Activated naive CD4-positive, alpha-beta T cell treated with anti-CD3 and anti-CD28 coated beads, Interleukin-2, amount 50 U/mL, for 72 hours (primary cell): ENCODE measurements at regions not wholly inside any gene's neighbourhood (a gene's known extent, or its start where the extent isn't known, plus 50 kb on each side); places are given as distances from the start of the nearest gene placed in this dataset.

ENCODE experiments used
- ATAC-seq, 2 donors: fragments of 150-1000 bp; cut with Tn5 transposase; 2 replicates each; pipeline ENCODE4 v1.10.0; 2021; ENCODE audit warnings: mild to moderate bottlenecking in 2 of 2, moderate library complexity in 2 of 2
- DNase-seq, 2 donors: peaks; one replicate each; pipeline ENCODE4 v3.0.0; 2021 to 2022; ENCODE audit warnings: low spot score in 2 of 2
- H3K27ac Mint-ChIP-seq, 2 donors: one replicate each; pipeline ENCODE4 v1.8.0; 2022; ENCODE audit warnings: mild to moderate bottlenecking in 2 of 2, mixed read lengths in 2 of 2
- H3K36me3 Mint-ChIP-seq, 2 donors: one replicate each; pipeline ENCODE4 v1.8.0; 2022; ENCODE audit warnings: mixed read lengths in 2 of 2
- H3K9me3 Mint-ChIP-seq, 2 donors: one replicate each; pipeline ENCODE4 v1.8.0; 2022; ENCODE audit warnings: mixed read lengths in 2 of 2

DNA sequence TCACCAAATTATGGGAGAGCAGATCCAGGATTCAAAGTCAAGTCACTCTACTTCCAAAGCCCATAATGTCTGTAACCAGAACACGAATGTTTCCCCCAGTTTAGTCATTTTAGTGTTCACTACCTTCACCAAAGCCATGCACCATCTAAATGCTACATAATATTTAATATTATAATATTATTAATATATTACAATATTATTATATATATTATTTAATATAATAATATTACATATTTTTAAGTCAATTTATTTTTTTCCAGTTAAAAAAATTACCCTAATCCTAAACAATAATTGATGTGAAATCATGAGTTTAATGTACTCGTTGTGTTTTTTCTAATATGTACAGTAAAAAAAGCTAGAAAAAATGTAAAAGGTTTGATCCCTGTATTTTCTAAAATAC lies 276.6 kb upstream of the TBL1XR1 start:
- Mint-ChIP-seq H3K27ac (no peak overlapping the region), H3K36me3 (no peaks in the 10 kb centered on the region), H3K9me3 (peaks cover 0 to 4% of the 10 kb centered on the region in 2 donors)
- DNase-seq (no peak), ATAC-seq (no peak)

- H3K36me3 Mint-ChIP-seq, result no peaks in the 10 kb centered on the region
- no peak for ATAC-seq
- no peak overlapping the region for H3K27ac Mint-ChIP-seq
- no peaks in the 10 kb centered on the region for H3K9me3 Mint-ChIP-seq
- DNase-seq, result no peak
Observed at GRCh38 chr3:177474652-177475355, 277.5 kb upstream of the TBL1XR1 start.

GRCh38 chr3:177475356-177475665 lies 278.0 kb upstream of the TBL1XR1 start:
- no peak overlapping the region for H3K27ac Mint-ChIP-seq
- ATAC-seq (no peak), DNase-seq (no peak)
- H3K36me3 Mint-ChIP-seq, result no peaks in the 10 kb centered on the region
- no peaks in the 10 kb centered on the region for H3K9me3 Mint-ChIP-seq

DNA sequence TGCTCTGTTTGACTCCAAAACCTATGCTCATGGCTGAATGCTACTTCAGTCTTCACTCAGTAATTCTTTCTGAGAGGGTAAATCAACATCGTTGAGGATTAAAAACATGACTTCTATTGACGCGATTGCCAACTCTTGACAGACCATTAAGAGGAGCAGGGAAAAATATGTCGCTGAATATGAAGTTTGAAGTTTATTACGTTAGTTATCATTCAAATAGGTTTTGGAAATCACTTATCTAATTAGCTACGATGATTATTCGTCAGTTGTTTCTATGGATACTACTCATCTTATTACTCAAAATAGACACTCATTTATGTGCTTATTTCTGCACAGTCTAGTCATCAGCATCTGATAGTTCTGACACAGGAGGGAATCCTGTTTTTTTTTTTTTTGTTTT lies 279.2 kb upstream of the TBL1XR1 start:
- Mint-ChIP-seq H3K9me3 (peaks cover 0 to 4% of the 10 kb centered on the region in 2 donors), H3K27ac (no peak overlapping the region), H3K36me3 (no peaks in the 10 kb centered on the region)
- ATAC-seq, result no peak
- no peak for DNase-seq

DNA sequence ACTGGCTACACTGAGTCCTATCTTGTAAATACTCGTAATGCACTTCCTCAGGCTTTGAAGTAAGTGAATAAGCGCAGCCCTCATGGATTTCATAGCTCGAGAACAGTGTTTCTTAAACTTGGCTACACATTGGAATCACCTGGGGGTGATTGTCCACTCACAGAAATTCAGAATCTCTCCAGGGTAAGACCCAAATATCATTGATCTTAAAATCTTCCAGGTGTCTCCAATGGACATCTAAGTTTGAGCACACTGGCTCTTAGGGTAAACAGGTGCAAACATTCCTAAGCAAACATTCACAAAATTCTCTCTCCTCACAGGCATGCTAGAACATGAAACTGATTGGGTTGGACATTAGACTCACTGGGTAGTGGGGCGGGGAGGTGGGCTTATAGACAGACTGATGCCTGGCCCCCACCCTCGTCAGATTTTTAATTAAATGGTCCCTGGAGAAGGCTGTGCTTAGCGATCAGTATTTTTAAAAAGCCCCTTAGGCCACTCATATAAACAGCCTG lies 279.7 kb upstream of the TBL1XR1 start:
- H3K36me3 Mint-ChIP-seq, result no peaks in the 10 kb centered on the region
- no peak for ATAC-seq
- no peak for DNase-seq

DNA sequence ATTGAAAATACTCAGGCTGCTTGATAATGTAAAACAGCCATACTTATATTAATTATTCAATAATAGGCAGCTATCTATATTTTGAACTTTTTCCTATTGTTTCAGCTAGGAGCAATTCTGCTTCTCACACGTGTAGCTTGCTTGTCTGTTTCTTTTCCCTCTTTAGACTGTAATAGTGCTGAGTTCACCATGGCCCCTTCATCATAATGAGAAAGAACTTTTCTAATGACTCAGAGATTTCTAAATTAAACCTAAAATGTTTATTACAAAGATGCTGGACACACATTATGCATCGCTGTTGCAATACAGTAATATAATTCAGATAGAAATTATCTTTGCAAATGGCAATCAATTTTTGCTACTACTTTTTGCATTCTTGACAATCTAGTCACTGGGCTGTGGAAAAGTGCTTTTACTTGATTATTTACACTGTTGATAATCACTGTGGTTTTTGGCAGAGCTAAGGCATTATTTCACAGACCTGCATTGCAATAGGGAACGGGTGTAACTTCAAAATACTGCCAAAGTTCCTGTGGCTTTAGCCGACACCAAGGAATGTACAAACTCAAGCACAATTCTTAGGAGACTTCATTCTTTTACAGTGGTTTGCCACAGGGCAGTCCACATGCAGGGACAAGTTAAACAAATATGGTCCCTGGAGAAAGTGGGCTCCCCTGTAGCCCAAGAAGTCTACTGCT lies 281.0 kb upstream of the TBL1XR1 start:
- no peaks in the 10 kb centered on the region for H3K36me3 Mint-ChIP-seq
- ATAC-seq, result no peak
- no peak for DNase-seq
- H3K9me3 Mint-ChIP-seq, result peaks cover 0 to 4% of the 10 kb centered on the region in 2 donors
- no peak overlapping the region for H3K27ac Mint-ChIP-seq

More for the DNA sequence above, 279.7 kb upstream of the TBL1XR1 start:
- Mint-ChIP-seq H3K27ac (no peak overlapping the region), H3K9me3 (peaks cover 0 to 4% of the 10 kb centered on the region in 2 donors)

GRCh38 chr3:177479630-177480029 lies 282.3 kb upstream of the TBL1XR1 start:
- no peak for ATAC-seq
- DNase-seq, result no peak
- Mint-ChIP-seq H3K9me3 (peaks cover 0 to 4% of the 10 kb centered on the region in 2 donors), H3K36me3 (no peaks in the 10 kb centered on the region), H3K27ac (no peak overlapping the region)

GRCh38 chr3:177481329-177481728 lies 284.0 kb upstream of the TBL1XR1 start:
- no peak for DNase-seq
- ATAC-seq, result no peak
- peaks cover 11 to 16% of the 10 kb centered on the region in 2 donors for H3K36me3 Mint-ChIP-seq
- H3K9me3 Mint-ChIP-seq, result peaks cover 0 to 13% of the 10 kb centered on the region in 2 donors
- no peak overlapping the region for H3K27ac Mint-ChIP-seq

GRCh38 chr3:177482048-177482691 lies 284.9 kb upstream of the TBL1XR1 start:
- ATAC-seq, result no peak
- Mint-ChIP-seq H3K36me3 (peaks cover 11 to 16% of the 10 kb centered on the region in 2 donors), H3K27ac (no peak overlapping the region), H3K9me3 (peaks cover 0 to 13% of the 10 kb centered on the region in 2 donors)
- no peak for DNase-seq

- DNase-seq (no peak), ATAC-seq (no peak)
- Mint-ChIP-seq H3K36me3 (peaks cover 11 to 16% of the 10 kb centered on the region in 2 donors), H3K9me3 (peaks cover 0 to 13% of the 10 kb centered on the region in 2 donors), H3K27ac (no peak overlapping the region)
Observed at GRCh38 chr3:177483182-177483967, 286.1 kb upstream of the TBL1XR1 start.

DNA sequence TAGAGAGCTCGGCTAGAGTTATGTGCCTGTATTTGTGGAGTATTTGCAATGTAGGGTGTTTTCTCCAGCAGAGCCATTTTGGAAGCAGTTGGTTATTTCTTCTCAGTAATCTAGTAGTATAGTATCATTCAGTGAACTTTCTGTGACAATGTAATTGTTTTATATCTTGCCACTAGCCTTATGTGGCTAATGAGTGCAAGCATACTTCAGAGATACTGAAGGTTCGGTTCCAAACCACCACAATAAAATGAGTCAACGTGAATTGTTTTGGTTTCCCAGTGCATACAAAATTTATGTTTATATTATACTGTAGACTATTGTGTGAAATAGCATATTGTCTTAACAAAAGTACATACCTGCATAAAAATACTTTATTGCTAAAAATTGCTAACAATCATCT lies 286.9 kb upstream of the TBL1XR1 start:
- peaks cover 0 to 19% of the 10 kb centered on the region in 2 donors for H3K9me3 Mint-ChIP-seq
- no peak overlapping the region for H3K27ac Mint-ChIP-seq
- DNase-seq, result no peak
- ATAC-seq, result no peak
- H3K36me3 Mint-ChIP-seq, result peaks cover 11 to 16% of the 10 kb centered on the region in 2 donors

DNA sequence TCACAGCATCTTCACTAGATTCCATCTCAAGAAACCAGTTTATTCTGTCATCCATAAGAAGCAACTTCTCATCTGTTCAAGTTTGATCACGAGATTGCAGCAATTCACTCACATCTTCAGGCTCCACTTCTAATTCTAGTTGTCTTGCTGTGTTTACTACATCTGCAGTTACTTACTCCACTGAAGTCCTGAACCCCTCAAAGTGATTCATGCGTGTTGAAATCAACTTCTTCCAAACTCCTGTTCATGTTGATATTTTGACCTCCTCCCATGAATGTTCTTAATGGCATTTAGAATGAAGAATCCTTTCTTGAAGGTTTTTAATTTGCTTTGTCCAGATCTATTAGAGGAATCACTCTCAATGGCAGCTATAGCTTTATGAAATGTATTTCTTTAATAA lies 287.6 kb upstream of the TBL1XR1 start:
- no peak overlapping the region for H3K27ac Mint-ChIP-seq
- no peak for DNase-seq
- peaks cover 11 to 16% of the 10 kb centered on the region in 2 donors for H3K36me3 Mint-ChIP-seq
- H3K9me3 Mint-ChIP-seq, result peaks cover 0 to 19% of the 10 kb centered on the region in 2 donors
- ATAC-seq, result no peak

- no peak overlapping the region for H3K27ac Mint-ChIP-seq
- no peak for ATAC-seq
- H3K36me3 Mint-ChIP-seq, result peaks cover 11 to 16% of the 10 kb centered on the region in 2 donors
- DNase-seq, result no peak
- H3K9me3 Mint-ChIP-seq, result peaks cover 0 to 15% of the 10 kb centered on the region in 2 donors
Observed at GRCh38 chr3:177487635-177488186, 290.4 kb upstream of the TBL1XR1 start.

DNA sequence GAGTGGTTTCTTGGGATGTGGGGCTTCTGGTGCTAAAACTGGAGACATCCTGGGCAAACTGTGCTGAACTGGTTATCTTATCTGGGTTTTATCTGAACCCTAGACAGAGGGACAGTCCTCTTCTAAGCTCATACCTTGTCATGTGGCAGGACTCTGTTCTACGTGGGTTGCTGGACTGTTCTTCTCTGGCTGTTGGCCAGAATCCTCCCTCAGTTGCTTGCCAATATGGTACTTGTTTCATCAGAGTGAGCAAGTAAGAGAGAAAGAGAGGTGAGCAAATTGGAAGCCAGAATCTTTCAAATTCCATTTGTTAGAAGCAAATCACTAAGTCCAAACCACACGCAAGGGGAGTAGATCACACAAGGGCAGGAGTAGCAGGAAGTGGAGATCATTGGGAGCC lies 291.5 kb upstream of the TBL1XR1 start:
- no peak overlapping the region for H3K27ac Mint-ChIP-seq
- DNase-seq (no peak), ATAC-seq (peak in 1 of 2 donors; percentile 50)
- H3K36me3 Mint-ChIP-seq, result peaks cover 11 to 16% of the 10 kb centered on the region in 2 donors
- H3K9me3 Mint-ChIP-seq, result peaks cover 0 to 19% of the 10 kb centered on the region in 2 donors

GRCh38 chr3:177490626-177491025 lies 293.3 kb upstream of the TBL1XR1 start:
- no peak for ATAC-seq
- Mint-ChIP-seq H3K36me3 (peaks cover 6 to 15% of the 10 kb centered on the region in 2 donors), H3K9me3 (peaks cover 0 to 11% of the 10 kb centered on the region in 2 donors), H3K27ac (no peak overlapping the region)
- no peak for DNase-seq

GRCh38 chr3:177491296-177492032 lies 294.2 kb upstream of the TBL1XR1 start:
- peaks cover 0 to 8% of the 10 kb centered on the region in 2 donors for H3K36me3 Mint-ChIP-seq
- ATAC-seq (no peak), DNase-seq (no peak)
- peaks cover 0 to 11% of the 10 kb centered on the region in 2 donors for H3K9me3 Mint-ChIP-seq
- H3K27ac Mint-ChIP-seq, result no peak overlapping the region
